HS-5 (cell line): ENCODE measurements at regions not wholly inside any gene's neighbourhood (a gene's known extent, or its start where the extent isn't known, plus 50 kb on each side); places are given as distances from the start of the nearest gene placed in this dataset.

Source experiments
- DNase-seq: peaks from one replicate; pipeline ENCODE4 v3.0.0-alpha.2; 2012; ENCODE audit warnings: low read depth

GRCh38 chr12:124489220-124489619 is 78.2 kb downstream of the NCOR2 start:
- no peak for DNase-seq

GRCh38 chr12:124488520-124488919 is 78.9 kb downstream of the NCOR2 start:
- no peak for DNase-seq

- DNase-seq: no peak
These were observed 79.6 kb downstream of the NCOR2 start for GRCh38 chr12:124487834-124488165.

- no peak for DNase-seq
These were observed 80.2 kb downstream of the NCOR2 start for GRCh38 chr12:124487066-124487833.

- no peak for DNase-seq
These were observed 81.0 kb downstream of the NCOR2 start for GRCh38 chr12:124486346-124486963.

GRCh38 chr12:124485371-124485770 is 82.0 kb downstream of the NCOR2 start:
- no peak for DNase-seq

- no peak for DNase-seq
These were observed 82.9 kb downstream of the NCOR2 start for GRCh38 chr12:124484526-124484953.

GRCh38 chr12:124484067-124484466 is 83.3 kb downstream of the NCOR2 start:
- DNase-seq: no peak

GRCh38 chr12:124482901-124483799 is 84.3 kb downstream of the NCOR2 start:
- no peak for DNase-seq

- DNase-seq: no peak
These were observed 84.9 kb downstream of the NCOR2 start for GRCh38 chr12:124482567-124482893.

- DNase-seq: no peak
These were observed 85.4 kb downstream of the NCOR2 start for GRCh38 chr12:124481772-124482566.

GRCh38 chr12:124481257-124481750 is 86.1 kb downstream of the NCOR2 start:
- DNase-seq: no peak

- no peak for DNase-seq
These were observed 86.7 kb downstream of the NCOR2 start for GRCh38 chr12:124480469-124481256.

GRCh38 chr12:124479680-124480468 is 87.5 kb downstream of the NCOR2 start:
- no peak for DNase-seq

- DNase-seq: no peak
These were observed 88.3 kb downstream of the NCOR2 start for GRCh38 chr12:124478985-124479645.

GRCh38 chr12:124478416-124478815 is 89.0 kb downstream of the NCOR2 start:
- DNase-seq: no peak

GRCh38 chr12:124477107-124477915 is 90.1 kb downstream of the NCOR2 start:
- no peak for DNase-seq

- DNase-seq: no peak
These were observed 91.4 kb downstream of the NCOR2 start for GRCh38 chr12:124476011-124476400.
